Tibial nerve (tissue), 4 donors: ENCODE measurements at regions not wholly inside any gene's neighbourhood (a gene's known extent, or its start where the extent isn't known, plus 50 kb on each side); places are given as distances from the start of the nearest gene placed in this dataset.

Source experiments
- EP300 ChIP-seq, 2 donors: sonication (generic); formaldehyde crosslinking; IDR thresholded peaks; one replicate each; pipeline ENCODE4 v1.6.1; 2017; ENCODE audit warnings: antibody characterized with exemption in 2 of 2, mild to moderate bottlenecking in 1 of 2
- POLR2A ChIP-seq, 2 donors: fragments of 450-650 bp; IDR thresholded peaks; one replicate each; pipeline ENCODE4 v1.6.1; 2017; ENCODE audit warnings: antibody characterized with exemption in 2 of 2, mild to moderate bottlenecking in 2 of 2, moderate library complexity in 2 of 2
- TF ChIP-seq, protein P1 (sequence below), 5 experiments: fragments of 200-600 bp in 3 of 5; fragments of 450-650 bp in 2 of 5; sonication (generic) in 3 of 5; IDR thresholded peaks; one replicate each; pipeline ENCODE4 v1.5.1; 2016 to 2019; ENCODE audit warnings: antibody characterized with exemption in 5 of 5, mild to moderate bottlenecking in 3 of 5, moderate library complexity in 2 of 5

DNA sequence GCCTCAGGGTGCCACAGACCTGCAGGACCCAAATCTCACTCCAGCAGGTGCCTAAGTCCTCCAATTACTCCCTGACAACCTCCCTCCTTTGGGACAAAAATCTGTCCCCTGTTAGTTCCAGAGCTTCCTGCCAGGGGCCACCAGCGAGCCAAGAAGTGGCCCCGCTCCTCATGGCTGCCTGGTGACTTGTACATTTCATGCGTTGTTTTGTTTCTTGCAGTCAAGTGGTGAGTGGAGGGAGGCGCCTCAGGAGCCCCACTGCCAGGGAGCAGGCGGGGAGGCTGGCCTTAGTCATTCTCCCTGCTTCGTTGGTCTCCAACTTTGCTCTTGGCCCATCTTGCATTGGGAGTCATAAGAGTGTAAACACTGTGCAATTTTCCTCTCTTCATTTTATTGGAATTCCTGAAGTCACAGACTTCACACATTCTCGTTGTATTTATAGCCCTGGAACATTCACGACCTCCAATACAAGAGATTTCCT, 81.3 kb downstream of the KCNF1 start:
- TF ChIP-seq, protein P1, sequence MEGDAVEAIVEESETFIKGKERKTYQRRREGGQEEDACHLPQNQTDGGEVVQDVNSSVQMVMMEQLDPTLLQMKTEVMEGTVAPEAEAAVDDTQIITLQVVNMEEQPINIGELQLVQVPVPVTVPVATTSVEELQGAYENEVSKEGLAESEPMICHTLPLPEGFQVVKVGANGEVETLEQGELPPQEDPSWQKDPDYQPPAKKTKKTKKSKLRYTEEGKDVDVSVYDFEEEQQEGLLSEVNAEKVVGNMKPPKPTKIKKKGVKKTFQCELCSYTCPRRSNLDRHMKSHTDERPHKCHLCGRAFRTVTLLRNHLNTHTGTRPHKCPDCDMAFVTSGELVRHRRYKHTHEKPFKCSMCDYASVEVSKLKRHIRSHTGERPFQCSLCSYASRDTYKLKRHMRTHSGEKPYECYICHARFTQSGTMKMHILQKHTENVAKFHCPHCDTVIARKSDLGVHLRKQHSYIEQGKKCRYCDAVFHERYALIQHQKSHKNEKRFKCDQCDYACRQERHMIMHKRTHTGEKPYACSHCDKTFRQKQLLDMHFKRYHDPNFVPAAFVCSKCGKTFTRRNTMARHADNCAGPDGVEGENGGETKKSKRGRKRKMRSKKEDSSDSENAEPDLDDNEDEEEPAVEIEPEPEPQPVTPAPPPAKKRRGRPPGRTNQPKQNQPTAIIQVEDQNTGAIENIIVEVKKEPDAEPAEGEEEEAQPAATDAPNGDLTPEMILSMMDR (IDR thresholded peaks at IDR 0.05) = no peak
- TF ChIP-seq POLR2A (IDR thresholded peaks at IDR 0.05) (no peak), EP300 (IDR thresholded peaks at IDR 0.05) (no peak)
